GM20431 (cell line): ENCODE measurements at regions not wholly inside any gene's neighbourhood (a gene's known extent, or its start where the extent isn't known, plus 50 kb on each side); places are given as distances from the start of the nearest gene placed in this dataset.

Source experiments
- in situ Hi-C: fragments of 300-500 bp; cut with MseI, MboI; formaldehyde crosslinking; loops from one replicate; pipeline ENCODE4 v1.15.0; 2020; ENCODE audit warnings: low sequenced_read_pairs; ENCODE audit not compliant: unreplicated experiment

- in situ Hi-C loops: no loop called here
These were observed 96.7 kb upstream of the FER start for GRCh38 chr5:108650997-108651396.

DNA sequence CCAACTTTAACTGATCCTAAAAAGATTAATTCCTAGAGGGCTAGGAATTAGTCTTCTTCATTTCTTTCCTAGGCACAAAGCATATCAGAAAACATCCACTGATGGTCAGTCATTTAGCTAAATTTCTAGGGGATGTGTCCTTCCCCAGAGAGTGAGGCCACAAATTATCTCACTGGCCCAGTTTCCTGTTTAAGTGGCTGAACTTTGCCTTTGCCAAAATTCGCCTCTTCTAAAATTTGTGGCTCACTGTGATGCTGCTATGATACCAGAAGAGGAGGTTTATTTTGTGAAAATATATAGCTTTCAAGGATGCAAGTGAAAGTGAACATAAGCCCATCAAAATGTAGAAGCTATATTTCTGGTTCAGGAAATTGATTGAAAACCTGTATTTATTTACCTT is 98.1 kb upstream of the FER start:
- in situ Hi-C loops: loop anchor here (25.0 kb wide), 1 partner anchor 813 kb away; no protein-coding TSS in a partner anchor

GRCh38 chr5:108649106-108649505 is 98.6 kb upstream of the FER start:
- in situ Hi-C loops: loop anchor here (25.0 kb wide), 1 partner anchor 813 kb away; no protein-coding TSS in a partner anchor

GRCh38 chr5:108642170-108642906 is 105.4 kb upstream of the FER start:
- in situ Hi-C loops: loop anchor here (25.0 kb wide), 1 partner anchor 820 kb away; no protein-coding TSS in a partner anchor

DNA sequence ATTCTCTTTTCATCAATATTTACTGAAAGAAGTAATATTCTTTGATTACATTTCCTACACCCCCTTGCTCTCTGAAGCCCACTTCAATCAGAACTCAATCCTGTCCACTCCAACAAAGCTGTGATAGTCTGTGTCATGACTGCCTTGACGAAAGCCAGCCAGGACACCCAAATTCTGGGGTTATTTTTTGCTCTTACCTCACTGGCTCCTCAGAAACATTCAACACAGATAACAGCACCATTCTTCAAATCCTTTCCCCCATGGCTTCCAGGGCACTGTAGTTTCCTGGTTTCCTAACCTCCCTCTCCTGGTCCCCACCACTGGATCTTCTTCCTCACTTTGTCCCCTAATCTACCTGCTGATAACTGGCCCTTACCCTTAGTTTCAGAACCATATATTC is 106.1 kb upstream of the FER start:
- in situ Hi-C loops: loop anchor here (25.0 kb wide), 1 partner anchor 821 kb away; no protein-coding TSS in a partner anchor

- in situ Hi-C loops: loop anchor here (25.0 kb wide), 1 partner anchor 823 kb away; no protein-coding TSS in a partner anchor
These were observed 108.3 kb upstream of the FER start for GRCh38 chr5:108639366-108639765.

GRCh38 chr5:108638021-108638420 is 109.7 kb upstream of the FER start:
- in situ Hi-C loops: loop anchor here (25.0 kb wide), 1 partner anchor 824 kb away; no protein-coding TSS in a partner anchor

DNA sequence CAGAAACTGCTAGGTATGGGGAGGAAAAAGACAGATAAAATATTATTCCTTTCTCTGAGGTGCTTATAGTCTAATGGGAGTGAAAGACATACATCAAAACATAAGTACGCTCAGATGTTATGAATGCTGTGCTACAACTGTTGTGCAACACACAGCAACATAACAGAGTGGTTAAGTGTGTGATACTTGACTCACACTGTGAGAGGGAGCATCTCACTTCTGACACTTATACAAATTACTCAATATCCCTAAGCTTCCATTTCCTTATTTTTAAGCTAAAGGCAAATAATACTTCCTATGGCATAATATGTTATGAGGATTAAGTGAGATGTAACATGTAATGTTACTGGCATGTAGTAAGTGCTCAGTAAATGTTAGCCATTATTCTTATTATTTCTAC is 110.6 kb upstream of the FER start:
- in situ Hi-C loops: loop anchor here (25.0 kb wide), 1 partner anchor 825 kb away; no protein-coding TSS in a partner anchor

- in situ Hi-C loops: loop anchor here (25.0 kb wide), 1 partner anchor 826 kb away; no protein-coding TSS in a partner anchor
These were observed 111.4 kb upstream of the FER start for GRCh38 chr5:108636135-108636853.

- in situ Hi-C loops: loop anchor here (25.0 kb wide), 1 partner anchor 828 kb away; no protein-coding TSS in a partner anchor
These were observed 112.9 kb upstream of the FER start for GRCh38 chr5:108634617-108635288.

DNA sequence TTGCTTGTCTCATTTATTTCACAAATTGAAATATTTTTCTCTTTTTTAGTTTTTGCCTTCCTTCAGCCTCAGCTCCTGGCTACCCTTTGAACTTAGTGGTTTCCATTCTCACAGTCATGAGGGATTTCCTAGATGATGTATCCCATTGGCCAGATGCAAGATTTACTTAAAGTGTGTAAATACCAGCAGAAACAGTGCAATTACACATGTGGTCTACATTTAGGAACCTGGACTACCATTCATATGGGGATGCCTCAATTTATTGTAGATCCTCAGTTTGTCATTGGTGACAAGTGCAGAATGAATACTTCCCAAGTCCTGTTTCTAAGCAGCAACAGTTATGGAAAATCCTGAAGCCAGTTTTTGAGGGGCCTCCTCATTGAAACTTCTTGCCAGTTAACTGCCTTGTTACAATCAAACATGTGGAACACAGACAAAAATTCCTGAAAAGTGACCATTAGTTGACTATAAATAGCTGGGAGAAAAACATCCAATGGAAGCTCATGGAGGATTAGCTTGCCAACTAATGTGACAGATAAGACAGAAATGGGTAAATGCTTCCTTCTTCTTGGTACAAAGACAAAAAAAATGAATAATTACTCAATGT is 113.6 kb upstream of the FER start:
- in situ Hi-C loops: loop anchor here (25.0 kb wide), 1 partner anchor 828 kb away; no protein-coding TSS in a partner anchor

DNA sequence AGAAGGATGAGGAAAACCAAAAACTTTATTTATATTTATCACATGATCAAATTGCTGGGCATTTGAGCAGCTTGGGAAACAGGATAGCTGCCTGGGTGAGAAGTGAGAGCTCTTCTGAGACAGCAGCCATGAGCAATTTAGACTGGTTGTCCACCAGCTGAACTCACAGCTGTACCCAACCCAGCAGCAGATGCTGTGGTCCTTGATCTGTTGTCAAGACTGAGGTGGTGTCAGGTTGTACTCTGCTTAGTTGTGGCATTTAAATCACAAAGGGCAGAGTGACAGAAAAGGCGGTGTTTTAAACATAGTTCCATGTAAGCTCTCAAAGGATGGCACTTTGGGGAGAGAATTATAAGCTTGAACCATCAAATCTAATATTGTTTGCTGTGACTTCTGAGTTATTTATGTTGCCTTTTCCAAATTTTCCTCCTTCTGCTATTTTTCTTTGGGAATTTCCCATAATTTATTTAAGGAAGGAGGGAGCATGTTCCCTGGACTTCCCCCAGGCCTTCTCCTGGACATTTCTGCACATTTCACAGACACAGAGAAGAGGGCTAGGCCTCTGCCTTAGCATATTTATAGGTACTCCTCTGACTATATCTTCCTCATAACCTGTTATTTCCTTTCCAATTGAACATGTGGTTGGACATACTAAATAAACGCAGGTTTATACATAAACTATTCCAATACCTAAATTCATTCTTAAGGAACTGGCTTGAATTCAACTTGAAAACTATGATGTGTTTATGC is 117.7 kb upstream of the FER start:
- in situ Hi-C loops: loop anchor here (25.0 kb wide), 1 partner anchor 832 kb away; no protein-coding TSS in a partner anchor

GRCh38 chr5:108625654-108626053 is 122.0 kb upstream of the FER start:
- in situ Hi-C loops: loop anchor here (25.0 kb wide), 1 partner anchor 837 kb away; no protein-coding TSS in a partner anchor

GRCh38 chr5:108623826-108624225 is 123.9 kb upstream of the FER start:
- in situ Hi-C loops: no loop called here

DNA sequence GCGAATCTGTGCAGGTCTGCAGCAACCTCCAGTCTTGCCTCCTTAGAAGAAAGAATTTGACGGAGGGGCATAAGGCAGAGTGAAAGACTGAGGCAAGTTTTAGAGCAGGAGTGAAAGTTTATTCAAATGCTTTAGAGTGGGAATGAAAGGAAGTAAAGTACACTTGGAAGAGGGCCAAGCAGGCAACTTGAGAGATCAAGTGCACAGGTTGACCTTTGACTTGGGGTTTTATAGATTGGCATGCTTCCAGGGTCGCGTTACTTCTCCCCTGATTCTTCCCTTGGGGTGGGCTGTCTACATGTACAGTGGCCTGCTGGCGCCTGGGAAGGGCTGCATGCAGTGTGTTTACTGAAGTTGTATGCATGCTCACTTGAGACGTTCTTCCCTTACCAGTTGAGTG is 127.2 kb upstream of the FER start:
- in situ Hi-C loops: no loop called here

DNA sequence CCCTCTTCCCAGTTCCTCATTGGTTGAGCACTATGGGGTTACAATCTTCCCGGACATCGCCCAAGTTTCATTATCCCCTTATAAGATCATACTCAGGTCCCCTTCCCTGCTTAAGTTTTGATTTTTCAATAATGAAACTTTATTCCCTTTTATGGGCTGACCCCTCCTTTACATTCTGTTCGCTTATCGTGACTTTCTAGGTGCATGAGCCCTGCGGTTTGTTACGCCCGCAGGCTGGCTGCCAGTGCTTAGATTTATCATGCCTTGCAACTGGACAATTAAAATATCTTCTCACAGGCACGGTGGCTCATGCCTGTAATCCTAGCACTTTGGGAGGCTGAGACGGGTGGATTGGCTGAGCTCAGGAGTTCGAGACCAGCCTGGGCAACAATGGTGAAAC is 127.9 kb upstream of the FER start:
- in situ Hi-C loops: no loop called here

DNA sequence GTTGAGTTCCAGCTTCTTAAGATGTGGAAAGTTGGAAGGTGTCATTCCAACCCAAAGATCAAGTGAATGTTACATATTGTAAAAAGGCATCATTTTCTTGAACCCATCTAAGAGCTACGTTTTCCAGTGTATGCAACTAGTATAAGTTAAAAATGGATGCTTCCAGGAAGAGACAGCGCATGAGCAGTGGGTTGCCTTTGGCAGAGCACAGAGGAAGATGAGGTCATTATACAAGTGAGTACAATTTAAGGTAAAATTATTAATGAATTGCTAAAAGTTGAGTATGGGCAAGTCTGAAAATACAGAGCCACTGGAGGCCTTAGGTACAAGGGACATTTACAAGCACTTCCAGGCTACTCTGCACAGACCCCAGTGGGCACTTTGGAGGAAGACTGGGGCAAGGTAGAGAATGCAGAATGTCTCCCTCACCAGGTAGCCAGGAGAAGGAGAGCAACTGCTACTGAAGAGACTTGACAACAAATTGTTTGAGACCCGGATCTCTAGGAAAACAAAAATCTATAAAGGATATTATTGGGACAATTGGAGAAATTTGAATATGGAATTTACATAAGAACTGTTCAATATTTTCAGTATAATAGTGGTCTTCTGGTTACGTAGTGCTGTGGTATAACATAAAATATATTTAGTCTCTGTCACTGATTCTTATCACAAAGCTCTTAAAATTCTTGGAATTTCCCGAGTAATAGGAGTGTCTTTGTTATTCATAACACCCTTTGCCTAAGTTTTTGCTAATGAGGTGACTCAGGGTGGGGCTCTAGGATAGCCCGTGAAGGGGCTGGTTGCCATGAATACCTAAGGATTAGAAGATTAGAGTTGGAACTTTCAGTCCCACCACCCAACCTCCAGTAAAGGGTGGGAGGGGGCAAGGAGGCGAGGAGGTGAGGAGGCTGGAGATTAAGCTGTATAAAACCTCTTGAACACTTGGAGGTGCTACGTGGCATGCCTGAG is 129.9 kb upstream of the FER start:
- in situ Hi-C loops: no loop called here

DNA sequence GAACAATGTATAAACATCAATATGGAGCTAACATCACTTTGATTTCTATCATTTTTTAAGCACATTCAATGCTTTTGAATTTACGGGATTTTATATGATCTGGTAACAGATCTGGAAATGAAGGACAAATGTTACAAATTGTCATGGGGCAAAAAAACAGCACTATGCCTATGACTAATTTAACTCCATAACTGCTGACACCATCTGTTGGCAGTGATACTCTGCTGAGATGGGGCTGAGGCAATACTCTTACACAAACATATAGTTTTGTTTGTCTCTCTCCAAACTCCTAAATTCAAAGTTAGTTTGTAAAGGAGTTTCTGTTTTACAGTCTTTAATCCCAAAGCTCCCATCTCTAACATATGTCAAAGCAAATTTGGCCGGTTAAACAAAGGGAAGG is 132.5 kb upstream of the FER start:
- in situ Hi-C loops: no loop called here
